ENCODE measurements at regions not wholly inside any gene's neighbourhood (a gene's known extent, or its start where the extent isn't known, plus 50 kb on each side); places are given as distances from the start of the nearest gene placed in this dataset.

GRCh38 chr1:55517036-55517435 lies 301.9 kb upstream of the USP24 start:
- TF ChIP-seq EP300 (IDR thresholded peaks at IDR 0.05), result no peak
- TF ChIP-seq POLR2A (IDR thresholded peaks at IDR 0.05; ENCODE audit: low read depth), result no peak
